ENCODE measurements at regions not wholly inside any gene's neighbourhood (a gene's known extent, or its start where the extent isn't known, plus 50 kb on each side); places are given as distances from the start of the nearest gene placed in this dataset.
"Not testable (repeated sequence)": the region's sequence is repeated elsewhere in the genome, so short reads cannot be mapped to it uniquely, and the experiment has no call there.

- no peak for TF ChIP-seq CTCF (IDR thresholded peaks at IDR 0.05; ENCODE audit: insufficient read depth, low read length, poor library complexity, severe bottlenecking)
Observed at GRCh38 chr11:115980337-115981103, 476.3 kb upstream of the CADM1 start.

DNA sequence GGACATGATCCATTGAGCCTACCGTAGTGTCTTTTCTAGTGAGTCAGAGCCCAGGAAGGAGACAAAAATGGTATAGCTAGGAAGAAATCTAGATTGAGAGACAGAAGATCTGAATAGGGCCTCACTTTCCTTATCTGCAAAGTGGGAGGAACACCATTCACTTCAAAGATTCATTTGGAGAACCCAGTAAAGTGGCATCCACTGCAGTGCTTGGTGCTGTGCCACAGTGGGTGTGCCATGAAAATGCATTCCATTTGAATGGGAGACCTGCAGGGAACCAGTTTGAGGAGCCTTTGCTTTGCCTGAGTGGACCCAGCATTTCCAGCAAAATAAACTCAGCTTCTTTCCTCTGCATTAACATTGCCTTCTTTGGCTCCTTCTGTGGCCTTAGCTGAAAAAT is 470.5 kb upstream of the CADM1 start:
- Histone ChIP-seq H3K4me3 (replicated peaks; ENCODE audit: low read depth, low read length) (no peak overlapping the region), H3K27me3 (replicated peaks; ENCODE audit: control insufficient read depth, insufficient read depth, low read length) (no peaks in the 10 kb centered on the region), H3K36me3 (ENCODE audit: control insufficient read depth, insufficient read depth, low read length) (no peaks in the 10 kb centered on the region)
- DNase-seq (ENCODE audit: extremely low read depth, insufficient read length): no peak
- no peak for TF ChIP-seq CTCF (IDR thresholded peaks at IDR 0.05; ENCODE audit: insufficient read depth, low read length, poor library complexity, severe bottlenecking)

More at GRCh38 chr11:115980337-115981103, 476.3 kb upstream of the CADM1 start:
- H3K36me3 ChIP-seq (ENCODE audit: control insufficient read depth, insufficient read depth, low read length): no peaks in the 10 kb centered on the region
- H3K4me3 ChIP-seq (replicated peaks; ENCODE audit: low read depth, low read length): no peak overlapping the region
- DNase-seq (ENCODE audit: extremely low read depth, insufficient read length): no peak
- no peaks in the 10 kb centered on the region; the same call in 1 of the 2 replicates for H3K27me3 ChIP-seq (replicated peaks; ENCODE audit: control insufficient read depth, insufficient read depth, low read length)

- H3K27me3 ChIP-seq (replicated peaks; ENCODE audit: control insufficient read depth, insufficient read depth, low read length); DNase-seq (ENCODE audit: extremely low read depth, insufficient read length); H3K36me3 ChIP-seq (ENCODE audit: control insufficient read depth, insufficient read depth, low read length): not testable (repeated sequence)
Observed at GRCh38 chr11:115967203-115967602, 463.0 kb upstream of the CADM1 start.

DNA sequence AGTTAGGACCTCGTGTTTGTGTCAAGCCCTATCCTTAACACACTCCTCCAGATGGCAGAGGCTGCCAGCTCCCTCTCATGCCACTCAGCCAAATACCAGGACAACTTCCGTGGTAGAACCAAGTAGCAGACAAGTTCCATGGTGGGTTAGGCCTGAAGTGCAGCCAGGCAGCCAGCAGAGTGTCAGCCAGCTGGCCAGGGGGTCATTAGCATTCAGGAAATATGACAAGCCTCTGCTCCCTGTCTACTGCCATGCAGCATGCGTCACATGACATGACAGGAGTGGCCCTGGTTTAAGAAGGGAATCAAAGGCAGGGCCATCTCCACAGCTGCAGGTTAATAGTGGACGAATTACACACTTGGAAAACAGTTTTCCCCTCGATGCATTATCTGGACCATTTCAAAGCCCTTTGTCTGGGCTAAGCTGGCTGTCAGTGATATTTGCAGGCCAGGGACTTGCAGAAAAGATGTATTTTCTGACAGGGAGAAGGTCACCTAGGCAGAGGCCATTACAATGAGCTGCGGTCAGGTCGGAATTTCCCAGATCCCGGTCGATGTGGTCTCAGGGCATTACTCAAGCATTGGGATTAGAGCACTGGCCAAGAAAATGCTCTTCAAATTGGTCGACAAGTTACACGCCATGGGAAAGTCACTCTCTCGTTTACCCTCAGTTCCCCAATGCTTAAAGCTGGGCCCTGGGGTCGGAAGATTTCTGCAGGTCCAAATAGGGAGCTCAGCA is 461.7 kb upstream of the CADM1 start:
- H3K36me3 ChIP-seq (ENCODE audit: control insufficient read depth, insufficient read depth, low read length): no peaks in the 10 kb centered on the region
- no peaks in the 10 kb centered on the region for H3K27me3 ChIP-seq (replicated peaks; ENCODE audit: control insufficient read depth, insufficient read depth, low read length)
- no peak for TF ChIP-seq CTCF (IDR thresholded peaks at IDR 0.05; ENCODE audit: insufficient read depth, low read length, poor library complexity, severe bottlenecking)
- no peak for DNase-seq (ENCODE audit: extremely low read depth, insufficient read length)
- H3K4me3 ChIP-seq (replicated peaks; ENCODE audit: low read depth, low read length): no peak overlapping the region

More at GRCh38 chr11:115967203-115967602, 463.0 kb upstream of the CADM1 start:
- H3K4me3 ChIP-seq (replicated peaks; ENCODE audit: low read depth, low read length): not testable (repeated sequence)

GRCh38 chr11:115964091-115964490 is 459.9 kb upstream of the CADM1 start:
- Histone ChIP-seq H3K4me3 (replicated peaks; ENCODE audit: low read depth, low read length) (no peak overlapping the region), H3K36me3 (ENCODE audit: control insufficient read depth, insufficient read depth, low read length) (no peaks in the 10 kb centered on the region), H3K27me3 (replicated peaks; ENCODE audit: control insufficient read depth, insufficient read depth, low read length) (no peaks in the 10 kb centered on the region)
- TF ChIP-seq CTCF (IDR thresholded peaks at IDR 0.05; ENCODE audit: insufficient read depth, low read length, poor library complexity, severe bottlenecking): no peak
- DNase-seq (ENCODE audit: extremely low read depth, insufficient read length): no peak

DNA sequence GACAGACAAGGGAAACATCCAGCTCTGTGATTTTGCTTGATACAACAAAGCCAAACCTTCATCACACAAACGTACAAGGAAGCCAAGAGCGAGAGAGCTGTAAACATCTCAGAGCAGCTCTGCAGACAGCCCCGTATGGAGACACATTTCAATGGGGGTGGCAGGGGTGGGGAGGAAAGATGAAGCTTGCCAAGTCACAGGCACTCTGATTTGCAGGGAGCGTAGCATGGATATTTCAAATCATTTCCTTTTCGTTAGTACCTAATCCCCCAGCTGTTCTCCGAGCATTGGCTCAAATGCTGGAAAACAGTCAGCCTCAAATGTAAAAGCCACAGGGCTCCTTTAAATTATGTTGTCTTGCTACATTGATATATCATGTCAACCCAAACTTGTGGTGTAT is 458.9 kb upstream of the CADM1 start:
- TF ChIP-seq CTCF (IDR thresholded peaks at IDR 0.05; ENCODE audit: insufficient read depth, low read length, poor library complexity, severe bottlenecking): no peak
- DNase-seq (ENCODE audit: extremely low read depth, insufficient read length): no peak

More for the DNA sequence above, 458.9 kb upstream of the CADM1 start:
- Histone ChIP-seq H3K4me3 (replicated peaks; ENCODE audit: low read depth, low read length) (no peak overlapping the region), H3K27me3 (replicated peaks; ENCODE audit: control insufficient read depth, insufficient read depth, low read length) (no peaks in the 10 kb centered on the region), H3K36me3 (ENCODE audit: control insufficient read depth, insufficient read depth, low read length) (no peaks in the 10 kb centered on the region)
